Ammon's horn (tissue), 1 donor: ENCODE measurements at regions not wholly inside any gene's neighbourhood (a gene's known extent, or its start where the extent isn't known, plus 50 kb on each side); places are given as distances from the start of the nearest gene placed in this dataset.

Source experiments
- DNase-seq: peaks from one replicate; pipeline ENCODE4 v3.0.0-alpha.2; 2016; ENCODE audit warnings: low spot score

DNA sequence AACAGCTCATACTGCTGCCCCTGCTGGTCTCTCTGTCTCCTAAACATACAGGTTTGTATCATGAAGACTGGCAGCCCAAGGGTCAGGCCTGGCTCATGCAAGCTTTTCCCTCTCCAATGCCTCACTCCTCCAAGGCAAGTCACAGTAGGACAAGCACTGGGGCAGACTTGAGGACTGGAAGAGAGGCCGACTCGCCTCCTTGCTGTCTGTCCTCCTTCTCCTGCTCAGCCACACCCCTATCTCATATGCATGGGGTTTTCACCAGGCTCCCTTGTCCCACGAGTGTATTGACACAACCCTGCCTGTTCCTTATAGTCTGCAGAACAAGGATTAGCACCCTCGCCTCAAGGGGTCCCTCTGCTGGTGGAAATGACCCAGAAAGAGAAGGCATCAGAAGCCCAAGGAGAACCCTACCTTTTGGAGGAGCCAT is 223.7 kb downstream of the SOX11 start:
- DNase-seq, result no peak

DNA sequence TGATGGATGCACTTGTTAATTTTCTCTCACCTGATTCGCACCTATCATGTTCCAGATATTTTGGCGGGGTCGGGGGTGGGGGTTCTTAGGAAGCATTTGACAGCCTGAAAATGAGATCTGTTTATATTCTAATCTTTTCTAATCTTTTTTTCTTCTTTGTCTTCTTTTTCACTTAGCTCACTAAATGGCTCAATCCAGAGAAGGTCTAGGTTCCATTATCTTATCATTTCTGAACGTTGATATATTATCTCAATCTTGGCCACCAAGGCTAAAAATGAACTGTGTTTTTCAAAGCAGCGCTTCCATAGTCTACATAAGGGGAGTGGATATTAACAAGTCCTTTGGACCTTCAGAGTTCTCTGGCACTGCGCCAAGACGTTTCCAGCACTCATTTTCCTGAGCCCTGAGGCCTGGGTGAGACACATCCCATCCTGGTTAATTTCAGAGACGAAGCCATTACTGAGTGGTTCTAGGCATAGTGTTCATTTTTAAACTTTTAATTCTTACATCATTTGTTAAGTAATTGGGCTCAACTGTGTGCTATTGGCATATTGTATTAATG is 229.0 kb downstream of the SOX11 start:
- no peak for DNase-seq

DNA sequence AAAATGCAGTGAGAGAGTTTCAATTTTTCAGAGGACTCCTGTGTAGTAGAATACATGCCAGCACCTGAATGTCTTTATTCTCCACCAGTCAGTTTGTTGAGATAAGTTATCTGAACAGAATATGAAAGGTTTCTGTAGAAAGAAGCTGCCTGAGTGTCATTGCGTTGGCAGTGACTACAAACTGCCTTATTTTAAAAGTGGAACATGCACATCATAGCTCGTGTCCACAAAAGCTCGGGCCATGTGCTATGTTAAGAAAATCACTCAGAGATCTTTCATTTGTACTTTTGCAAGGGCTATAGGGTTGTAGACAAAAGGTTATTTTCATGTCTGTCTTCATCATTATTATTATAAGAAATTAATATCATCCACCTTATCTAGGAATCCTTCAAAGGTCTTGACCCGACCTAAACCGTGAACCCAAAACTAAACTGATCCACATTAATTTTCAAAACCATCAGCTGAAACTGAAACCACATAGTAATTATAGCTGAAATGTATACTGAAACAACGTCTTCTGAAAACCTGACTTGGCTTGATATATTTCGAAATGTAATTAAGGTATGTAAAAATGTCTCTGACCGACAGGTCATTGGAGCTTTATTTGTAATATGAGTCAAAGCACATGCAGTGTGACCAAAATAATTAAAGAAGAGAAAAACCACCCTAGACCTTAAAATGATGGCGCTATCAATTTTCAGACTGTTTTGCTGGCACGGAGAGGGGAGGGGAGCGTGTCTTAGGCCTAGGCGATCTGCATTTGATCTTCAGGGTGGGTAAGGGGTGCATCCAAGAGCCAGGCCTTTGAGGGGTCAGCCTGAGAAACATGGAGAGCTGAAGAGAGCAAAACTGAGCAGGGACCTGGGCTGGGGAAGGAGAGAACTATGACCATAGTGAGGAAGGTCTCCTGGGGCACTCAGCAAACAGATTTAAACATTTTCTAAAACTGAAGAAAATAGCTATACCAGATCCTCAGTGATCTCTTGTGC is 232.1 kb downstream of the SOX11 start:
- DNase-seq, result no peak

DNA sequence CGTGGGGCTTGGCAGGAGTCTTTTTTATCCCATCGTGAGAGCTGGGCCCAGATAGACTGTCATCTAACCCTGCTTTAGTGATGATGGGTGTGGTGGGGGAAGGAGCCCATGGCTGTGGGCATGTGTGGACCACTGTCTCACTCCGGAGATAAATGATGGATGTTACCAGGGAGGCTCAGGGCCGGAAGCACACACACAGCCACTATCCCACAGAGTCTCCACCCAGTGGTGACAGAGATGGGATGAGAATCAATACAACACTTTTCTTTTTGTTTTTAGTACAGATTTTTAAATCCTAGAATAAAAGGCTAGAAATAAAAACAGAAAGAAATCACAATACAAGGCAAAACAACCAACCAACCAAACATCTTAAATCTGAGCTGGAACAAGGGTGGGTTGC is 233.4 kb downstream of the SOX11 start:
- no peak for DNase-seq

DNA sequence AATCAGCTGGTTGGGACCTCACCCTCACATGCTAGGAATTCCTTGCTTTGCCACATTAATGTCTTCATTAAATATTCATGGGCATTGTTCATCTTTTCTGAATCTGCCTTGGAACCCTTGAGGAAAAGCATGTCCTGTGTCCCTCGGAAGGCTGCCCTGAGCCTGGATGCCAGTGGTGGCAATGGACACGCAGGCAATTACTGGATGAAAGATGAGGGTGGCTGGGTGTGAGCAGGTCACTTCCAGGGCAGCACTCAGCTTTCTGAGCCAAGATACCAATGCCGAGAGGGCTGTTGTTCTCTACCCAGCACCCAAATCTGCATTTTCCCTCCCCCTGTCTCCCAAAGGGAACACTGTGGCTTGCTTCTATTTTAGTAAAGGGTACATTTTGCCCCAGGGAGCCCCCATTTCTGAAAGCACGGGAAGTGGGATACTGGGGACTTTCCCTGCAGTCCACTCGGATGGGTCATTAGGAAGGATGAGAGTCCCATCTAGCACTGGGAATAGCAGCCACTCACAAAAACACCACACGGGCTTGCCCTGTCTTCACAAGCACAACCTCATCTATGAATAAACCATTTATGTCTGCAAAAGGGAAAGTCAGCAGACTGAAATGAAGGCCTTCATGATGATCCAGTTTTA is 234.8 kb downstream of the SOX11 start:
- peak; percentile 46 for DNase-seq

DNA sequence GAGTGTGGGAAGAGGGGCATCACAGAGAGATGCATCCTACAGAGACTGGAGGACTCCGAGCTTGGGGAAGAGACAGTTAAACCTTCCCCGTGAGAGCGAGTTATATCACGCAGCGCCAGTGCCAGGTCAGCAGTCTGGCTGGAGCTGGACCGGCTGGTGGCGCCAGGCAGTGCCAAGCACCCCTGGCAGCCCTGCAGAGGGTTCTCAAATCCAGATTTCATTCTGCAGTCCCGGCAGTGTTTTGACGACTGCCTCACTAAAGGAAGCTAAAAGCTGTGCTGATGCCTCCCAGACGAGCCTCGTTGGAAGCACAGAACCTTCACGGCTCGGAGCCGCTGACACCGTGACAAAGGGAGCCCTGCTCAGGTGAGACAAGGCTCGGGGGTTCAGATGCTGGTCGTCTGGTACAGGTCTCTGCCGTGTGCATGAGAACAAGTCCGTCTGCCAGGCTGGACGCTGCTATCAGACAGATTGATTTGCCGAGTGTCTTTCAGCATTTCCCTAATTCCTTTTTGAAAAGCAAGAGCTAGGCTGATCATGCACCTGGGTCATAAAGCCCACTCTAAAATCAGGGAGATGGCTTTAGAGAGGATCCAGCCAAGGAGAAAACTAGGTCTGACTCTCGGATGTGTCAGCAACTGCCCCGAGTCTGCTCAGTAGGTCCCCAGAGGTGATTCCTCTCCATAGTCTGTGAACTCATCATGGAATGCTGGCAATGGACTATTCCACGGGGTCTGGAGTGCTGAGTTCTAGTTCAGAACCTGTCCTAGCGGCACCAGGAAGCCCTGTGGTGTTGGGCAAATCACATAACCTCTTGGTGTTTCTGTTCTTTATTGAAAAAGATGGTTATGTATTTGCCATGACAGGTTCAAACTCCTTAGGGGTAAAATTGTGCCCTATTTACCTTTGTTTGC is 240.6 kb downstream of the SOX11 start:
- DNase-seq, result peak; percentile 92

DNA sequence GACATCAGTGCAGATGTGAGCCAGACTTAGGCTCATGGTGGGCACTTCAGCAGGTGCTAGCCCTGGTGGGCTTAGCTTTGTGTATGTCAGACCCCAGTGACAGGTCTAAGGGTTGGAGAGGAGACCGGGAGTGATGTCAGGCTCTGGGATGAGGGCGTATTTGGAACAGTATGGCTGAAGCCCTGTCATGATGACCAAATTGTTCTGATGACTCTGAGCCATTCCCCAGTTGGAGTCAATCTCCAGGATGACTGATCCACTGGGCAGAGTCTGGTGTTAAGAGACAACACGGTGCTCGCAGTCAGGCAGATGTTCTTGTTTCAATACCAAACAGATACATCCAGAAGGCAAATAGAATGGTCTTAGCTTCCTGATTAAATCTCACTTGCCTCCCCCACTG is 241.5 kb downstream of the SOX11 start:
- DNase-seq, result peak; percentile 43

DNA sequence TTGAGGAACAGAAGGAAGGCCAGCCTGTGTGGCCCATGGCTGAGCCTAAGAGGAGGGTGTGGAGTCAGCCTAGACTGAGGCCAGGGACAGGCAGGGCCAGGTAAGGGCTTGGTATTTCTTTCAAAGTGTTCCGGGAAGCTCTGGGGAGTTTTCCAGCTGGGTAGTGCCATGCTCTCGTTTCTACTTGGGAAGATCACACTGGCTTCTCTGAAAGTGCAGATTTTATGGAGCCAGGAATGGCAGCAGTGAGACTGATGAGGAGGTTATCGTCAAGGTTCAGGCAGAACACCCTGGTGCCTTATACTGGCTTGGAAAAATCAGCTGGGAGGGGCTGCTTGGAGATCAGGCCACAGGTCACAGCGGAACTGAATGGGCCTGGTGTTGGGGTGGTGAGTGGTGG is 245.1 kb downstream of the SOX11 start:
- no peak for DNase-seq

DNA sequence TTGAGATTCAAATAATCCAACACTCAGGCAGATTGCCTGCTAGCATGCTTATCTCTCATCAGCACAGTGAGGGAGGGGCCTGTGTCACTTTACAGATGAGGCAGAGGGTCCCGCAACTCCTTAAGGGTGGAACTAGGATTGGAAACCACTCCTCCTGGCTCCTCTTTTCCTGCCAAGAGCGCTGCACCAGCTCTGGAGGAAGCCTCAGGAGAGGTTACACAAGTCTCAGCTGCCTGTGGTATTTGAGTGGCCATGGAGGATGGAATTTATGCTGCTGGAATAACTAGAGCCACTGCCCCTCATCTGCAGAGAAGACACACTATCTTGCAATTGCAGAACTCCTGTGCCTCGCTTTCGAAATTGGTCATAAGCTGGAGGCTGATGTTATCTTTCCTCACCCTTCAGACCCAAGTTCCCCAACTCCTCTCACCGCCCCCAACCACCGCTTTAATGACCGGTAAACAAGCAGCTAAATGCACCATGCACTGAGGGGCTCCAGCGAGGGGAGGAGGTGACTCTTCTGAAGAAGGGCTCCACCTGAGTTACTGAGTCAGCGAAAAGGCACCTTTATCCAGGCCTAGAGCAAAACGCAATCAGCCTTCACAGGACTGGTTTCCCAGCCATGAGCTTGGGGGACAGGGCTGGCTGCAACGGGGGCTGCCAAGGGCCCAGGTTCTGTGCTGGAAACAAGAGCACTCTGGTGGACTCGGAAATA is 245.8 kb downstream of the SOX11 start:
- DNase-seq, result no peak

DNA sequence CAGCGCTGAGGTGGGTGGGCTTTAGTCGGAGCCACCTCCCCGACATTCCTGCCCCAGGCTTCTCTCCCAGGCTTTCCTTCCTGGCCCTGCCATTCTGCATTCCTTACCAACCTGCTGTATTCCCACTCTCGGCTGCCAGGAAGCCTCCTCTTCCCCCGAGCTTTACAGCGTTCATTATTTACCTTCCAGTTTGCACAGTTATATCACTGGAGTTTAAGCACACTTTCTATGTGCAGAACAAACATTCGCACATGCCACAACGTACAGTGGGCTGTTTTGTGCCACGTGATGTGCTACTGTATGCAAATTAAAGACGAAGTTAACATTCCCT is 246.3 kb downstream of the SOX11 start:
- DNase-seq, result no peak

DNA sequence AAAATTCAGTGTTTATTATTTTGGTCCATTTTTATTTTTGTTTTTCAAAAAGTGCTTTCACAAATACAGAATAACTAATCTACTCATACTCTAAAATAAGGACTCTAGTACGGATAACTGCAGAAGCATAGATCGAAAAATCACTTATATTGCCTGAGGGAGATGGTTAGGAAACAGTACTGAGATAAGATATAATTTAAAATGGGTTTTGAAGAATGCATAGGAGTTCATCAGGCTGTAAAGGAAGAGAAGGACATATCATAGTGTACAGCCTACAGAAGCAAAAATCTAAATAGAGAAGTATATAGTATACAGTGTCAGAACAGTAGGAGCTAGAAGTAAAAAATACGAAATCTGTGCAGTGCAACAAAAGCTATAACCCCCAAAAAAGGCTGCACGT is 247.4 kb downstream of the SOX11 start:
- DNase-seq, result no peak

DNA sequence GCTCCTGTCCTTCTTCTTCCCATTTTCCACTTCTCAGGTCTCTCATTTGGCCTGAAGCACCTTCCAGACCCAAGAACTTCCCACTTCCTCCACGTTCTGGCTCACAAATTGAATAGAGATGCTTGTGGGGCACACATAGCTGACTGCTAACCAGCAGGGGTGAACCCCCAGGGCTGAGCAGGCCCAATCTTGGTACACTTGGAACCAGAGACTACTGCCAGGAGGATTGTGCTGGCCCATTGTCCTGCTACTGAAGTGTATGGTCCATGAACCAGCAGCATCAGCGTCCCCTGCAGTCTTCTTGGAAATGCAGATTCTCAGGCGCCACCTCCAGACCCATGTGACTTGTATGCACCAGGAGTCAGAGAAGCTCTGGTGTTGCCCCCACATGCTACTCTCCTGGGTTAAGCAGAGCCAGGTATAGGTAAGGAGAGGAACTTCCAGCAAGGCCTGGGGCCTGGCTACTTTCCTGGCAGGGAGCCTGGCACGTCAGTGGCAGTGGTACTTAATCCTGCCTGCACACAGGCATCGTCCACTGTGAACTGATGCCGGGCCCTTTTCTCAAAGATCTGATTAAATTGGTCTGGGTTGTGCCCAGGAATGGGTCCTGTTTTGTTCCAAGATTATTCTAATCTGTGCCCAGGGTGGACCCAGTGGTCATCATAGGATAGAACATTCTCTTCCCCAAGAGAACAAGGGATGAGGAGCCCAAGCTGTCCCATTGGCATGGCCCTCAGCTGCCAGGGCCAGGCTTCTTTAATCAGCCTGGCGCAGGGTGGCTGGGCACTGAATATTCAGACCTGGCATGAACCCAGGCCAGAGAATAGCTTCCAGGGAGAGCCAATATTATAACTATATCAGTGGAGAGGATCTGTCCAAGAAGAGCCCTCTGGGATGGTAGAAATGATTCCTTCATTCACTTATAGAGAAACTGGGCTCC is 248.7 kb downstream of the SOX11 start:
- DNase-seq, result no peak

DNA sequence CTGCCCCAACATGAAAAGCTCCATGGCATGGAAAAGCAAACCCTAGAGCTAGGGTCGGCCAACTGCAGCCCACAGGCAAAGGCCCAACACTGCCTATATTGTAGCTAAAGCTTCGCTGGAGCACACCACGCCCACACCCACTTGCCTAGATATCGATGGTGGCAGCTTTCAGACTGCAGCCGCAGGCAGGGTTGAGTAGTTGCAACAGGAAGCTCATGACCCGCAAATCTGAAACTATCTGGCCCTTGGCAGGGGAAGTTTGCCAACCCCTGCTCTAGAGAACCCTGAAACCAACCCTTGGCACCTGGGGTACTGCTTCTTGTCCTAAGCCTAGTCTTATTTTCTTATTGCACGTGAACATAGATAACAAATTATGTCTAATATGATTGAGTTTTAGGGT is 250.0 kb downstream of the SOX11 start:
- DNase-seq, result no peak

DNA sequence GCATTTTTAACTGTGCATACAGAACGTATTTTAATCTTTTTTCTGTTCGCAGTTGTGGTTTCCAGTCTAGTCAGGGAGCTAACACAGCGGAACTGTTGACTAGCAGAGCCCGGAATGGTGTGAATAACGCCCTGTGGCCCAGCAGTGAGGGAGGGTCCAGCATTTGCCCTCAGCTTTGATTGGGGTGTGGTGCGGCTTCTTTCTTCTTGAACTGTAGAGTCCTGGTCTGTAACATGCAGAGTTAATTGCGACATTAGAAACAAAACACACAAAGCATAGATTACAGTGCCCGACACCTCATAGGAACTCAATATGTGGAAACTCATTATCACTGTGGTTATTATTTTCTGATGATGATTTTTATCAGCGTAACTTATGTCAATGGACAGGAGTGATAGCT is 253.6 kb downstream of the SOX11 start:
- DNase-seq, result no peak

DNA sequence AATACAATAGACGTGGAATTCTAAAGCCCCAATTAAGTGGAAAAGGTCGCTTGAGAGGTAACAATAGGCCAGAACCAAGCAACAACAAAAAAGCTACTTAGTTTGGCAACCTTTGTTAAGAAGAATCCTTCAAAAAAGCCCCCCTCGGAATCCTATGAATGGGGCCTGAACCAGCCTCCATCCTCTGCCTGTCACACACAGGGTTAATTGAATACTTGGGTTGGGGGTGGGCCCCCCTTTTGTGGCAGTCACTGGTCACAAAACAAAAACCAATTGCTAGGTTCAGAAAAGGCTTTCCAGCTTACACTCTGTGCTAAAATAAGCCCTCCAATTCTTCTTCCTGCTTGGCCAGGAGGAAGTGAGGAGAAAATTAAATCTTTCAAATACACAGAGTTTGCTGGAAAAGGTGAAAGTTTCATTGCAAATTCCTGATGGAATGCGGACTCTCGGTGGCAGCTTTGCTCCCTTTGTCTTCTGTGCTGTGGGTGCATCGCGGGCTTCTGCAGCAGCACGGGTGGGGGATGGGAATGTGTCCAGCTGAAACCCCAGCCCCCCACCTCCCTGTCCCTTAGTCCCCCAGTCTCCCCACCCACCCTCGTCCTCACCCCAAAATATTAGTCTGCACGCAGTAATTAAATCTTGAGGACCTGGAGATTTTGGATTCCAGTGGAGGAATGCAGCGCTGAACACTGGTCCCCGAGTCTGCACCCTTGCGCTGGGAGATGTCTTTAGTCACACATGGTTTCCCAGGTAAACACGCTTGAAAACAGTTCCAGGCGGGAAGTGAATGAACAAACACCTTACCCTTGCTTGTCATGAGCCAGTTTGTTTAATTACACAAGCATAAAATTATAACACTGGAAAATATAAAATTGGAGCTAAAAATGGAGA is 254.3 kb downstream of the SOX11 start:
- no peak for DNase-seq

DNA sequence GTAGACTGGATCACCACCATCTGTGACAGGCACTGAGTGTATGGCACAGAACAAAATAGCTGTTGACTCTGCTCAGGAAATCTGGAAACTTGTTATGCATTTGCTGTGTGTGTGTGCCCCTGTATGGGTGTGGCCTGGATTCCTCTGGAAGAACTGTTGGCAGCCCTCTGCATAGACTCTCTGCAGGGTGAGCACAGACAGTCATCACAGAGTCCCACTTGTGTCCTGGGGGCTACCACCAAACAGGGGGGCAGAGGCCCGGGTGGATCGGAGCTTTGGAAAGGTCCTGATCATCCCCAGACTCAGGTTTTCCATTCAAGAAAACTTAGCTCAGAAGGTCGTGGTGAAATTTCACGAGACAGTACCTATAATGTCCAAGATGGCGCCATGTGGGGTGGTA is 258.6 kb downstream of the SOX11 start:
- no peak for DNase-seq

DNA sequence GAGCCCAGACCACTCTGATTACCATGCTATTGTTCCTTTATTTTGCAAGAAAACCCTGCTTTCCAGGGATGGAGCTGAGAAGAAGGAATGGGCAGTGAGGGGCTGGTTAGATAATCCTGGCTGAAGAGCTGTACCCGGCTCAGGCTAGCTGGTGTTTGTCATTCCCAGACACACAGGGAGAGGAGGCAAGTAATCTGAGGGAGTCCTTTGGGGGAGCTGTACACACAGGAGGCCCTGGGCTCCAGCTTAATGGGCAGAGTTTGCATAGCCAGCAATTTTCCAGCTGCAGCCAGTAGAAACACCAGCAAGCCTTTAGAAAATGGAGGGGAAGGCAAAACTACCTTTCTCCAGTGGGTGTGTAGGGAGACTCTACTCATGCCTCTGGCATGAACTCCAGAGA is 259.3 kb downstream of the SOX11 start:
- DNase-seq, result no peak

DNA sequence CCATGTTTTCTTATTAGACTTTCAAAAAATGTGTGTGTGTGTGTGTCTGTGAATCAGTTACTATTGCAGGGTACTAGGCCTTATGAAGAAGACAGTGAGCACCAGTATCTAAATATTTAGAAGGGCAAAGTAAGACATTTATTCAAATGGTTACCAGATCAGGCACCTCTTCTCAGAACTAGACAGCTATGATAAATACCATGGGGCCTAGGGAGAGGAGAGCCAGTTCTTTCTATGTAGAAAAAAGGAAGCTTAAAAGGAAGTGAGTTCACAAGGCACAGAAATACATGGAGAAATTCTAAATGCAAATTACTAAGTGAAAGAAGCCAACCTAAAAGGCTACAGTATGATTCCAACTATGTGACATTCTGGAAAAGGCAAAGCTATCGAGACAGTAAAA is 261.3 kb downstream of the SOX11 start:
- no peak for DNase-seq

DNA sequence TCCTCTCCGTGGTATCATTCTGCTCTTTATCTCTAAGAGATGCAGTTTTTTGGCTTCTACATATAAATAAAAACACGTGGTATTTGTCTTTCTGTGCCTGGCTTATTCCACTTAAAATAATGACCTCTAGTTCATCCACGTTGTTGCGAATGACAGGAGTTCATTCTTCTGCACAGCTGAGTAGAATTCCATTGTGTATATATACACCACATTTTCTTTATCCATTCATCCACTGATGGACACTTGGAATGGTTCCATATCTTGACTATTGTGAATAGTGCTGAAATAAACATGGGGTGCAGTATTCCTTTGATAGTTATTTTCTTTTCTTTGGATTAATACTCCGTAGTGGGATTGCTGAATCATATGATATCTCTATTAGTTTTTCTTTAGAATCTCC is 262.3 kb downstream of the SOX11 start:
- DNase-seq, result no peak
